ENCODE measurements at regions not wholly inside any gene's neighbourhood (a gene's known extent, or its start where the extent isn't known, plus 50 kb on each side); places are given as distances from the start of the nearest gene placed in this dataset.
"Not testable (repeated sequence)": the region's sequence is repeated elsewhere in the genome, so short reads cannot be mapped to it uniquely, and the experiment has no call there.

DNA sequence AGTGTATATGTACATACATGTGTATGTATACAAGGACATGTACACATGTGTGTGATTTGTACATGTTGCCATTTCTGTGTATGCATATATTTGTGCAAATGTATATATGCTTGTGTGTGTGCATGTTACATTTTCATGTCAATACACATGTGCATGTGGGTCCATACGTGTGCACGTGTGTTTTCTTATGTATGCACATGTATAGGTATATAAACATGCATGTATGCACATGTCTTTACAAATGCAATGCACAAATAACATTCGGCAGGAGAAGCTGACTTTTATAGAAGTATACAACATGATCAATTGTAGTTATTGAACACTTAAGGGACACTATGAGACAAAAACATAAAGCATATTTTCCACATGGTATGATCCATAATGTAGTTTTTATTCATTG lies 307.4 kb upstream of the SEMA3C start:
- TF ChIP-seq CTCF (IDR thresholded peaks at IDR 0.05): no peak
- Histone ChIP-seq H3K27ac (no peak overlapping the region), H3K4me3 (no peak overlapping the region)
- no peak for DNase-seq (ENCODE audit: low spot score)

DNA sequence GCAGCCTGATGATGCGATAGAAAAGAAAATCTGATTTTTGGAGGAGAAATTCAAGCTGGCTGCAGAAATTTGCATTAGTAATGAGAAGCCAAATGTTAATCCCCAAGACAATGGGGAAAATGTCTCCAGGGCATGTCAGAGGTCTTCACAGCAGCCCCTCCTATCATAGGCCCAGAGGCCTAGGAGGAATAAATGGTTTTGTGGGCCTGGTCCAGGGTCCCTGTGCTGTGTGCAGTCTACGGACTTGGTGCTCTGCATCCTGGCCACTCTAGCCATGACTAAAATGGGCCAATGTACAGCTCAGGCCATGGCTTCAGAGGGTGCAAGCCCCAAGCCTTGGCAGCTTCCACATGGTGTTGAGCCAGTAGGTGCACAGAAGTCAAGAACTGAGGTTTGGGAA lies 303.8 kb upstream of the SEMA3C start:
- DNase-seq (ENCODE audit: low spot score); H3K27ac ChIP-seq; H3K4me3 ChIP-seq: not testable (repeated sequence)

GRCh38 chr7:81221527-81222217 lies 302.8 kb upstream of the SEMA3C start:
- no peak for DNase-seq (ENCODE audit: low spot score)
- H3K27ac ChIP-seq: no peak overlapping the region
- H3K4me3 ChIP-seq: no peak overlapping the region
- TF ChIP-seq CTCF (IDR thresholded peaks at IDR 0.05): no peak

GRCh38 chr7:81218480-81219106 lies 299.7 kb upstream of the SEMA3C start:
- Histone ChIP-seq H3K4me3 (no peak overlapping the region), H3K27ac (no peak overlapping the region)
- DNase-seq (ENCODE audit: low spot score): no peak
- TF ChIP-seq CTCF (IDR thresholded peaks at IDR 0.05): no peak

DNA sequence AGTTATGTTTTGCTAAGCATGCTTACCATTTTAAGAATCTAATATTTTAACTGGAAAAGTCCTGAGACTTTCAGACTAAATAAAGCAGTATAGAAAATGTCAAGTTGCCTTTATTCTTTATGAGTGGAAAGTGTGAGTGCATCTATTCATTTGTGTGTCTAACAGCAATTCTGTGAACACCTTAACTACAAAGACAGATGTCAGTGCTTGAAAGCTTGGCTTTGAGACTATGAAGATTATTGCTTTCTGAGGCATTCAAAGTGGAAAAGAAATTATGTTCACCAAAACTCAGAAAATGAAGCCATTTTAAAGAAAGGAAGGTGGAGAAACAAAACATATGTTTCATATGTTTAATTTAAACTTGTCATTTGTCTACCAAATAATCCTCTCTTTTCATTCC lies 294.5 kb upstream of the SEMA3C start:
- TF ChIP-seq CTCF (IDR thresholded peaks at IDR 0.05): no peak
- DNase-seq (ENCODE audit: low spot score): no peak
- H3K4me3 ChIP-seq: no peak overlapping the region
- no peak overlapping the region for H3K27ac ChIP-seq

GRCh38 chr7:81211934-81212320 lies 293.1 kb upstream of the SEMA3C start:
- no peak for DNase-seq (ENCODE audit: low spot score)

More at GRCh38 chr7:81211934-81212320, 293.1 kb upstream of the SEMA3C start:
- no peak for TF ChIP-seq CTCF (IDR thresholded peaks at IDR 0.05)
- H3K27ac ChIP-seq: no peak overlapping the region
- no peak overlapping the region for H3K4me3 ChIP-seq

Data from coronary artery (tissue), 2 donors.